OCI-LY1 (cell line): ENCODE measurements at regions not wholly inside any gene's neighbourhood (a gene's known extent, or its start where the extent isn't known, plus 50 kb on each side); places are given as distances from the start of the nearest gene placed in this dataset.
"Not testable (repeated sequence)": the region's sequence is repeated elsewhere in the genome, so short reads cannot be mapped to it uniquely, and the experiment has no call there.

ENCODE experiments used
- H2AFZ ChIP-seq: fragments of 200-600 bp; sonication (generic), shearing (Covaris generic); 2 replicates; pipeline ENCODE4 v1.6.0; 2014; ENCODE audit warnings: antibody characterized with exemption, mild to moderate bottlenecking, low read length
- H3F3A ChIP-seq: fragments of 200-600 bp; sonication (generic), shearing (Covaris generic); 2 replicates; pipeline ENCODE4 v1.6.0; 2014; ENCODE audit warnings: mild to moderate bottlenecking, antibody characterized with exemption, low read length, moderate library complexity; ENCODE audit not compliant: insufficient read depth
- H3K27ac ChIP-seq: fragments of 200-600 bp; sonication (generic); 2 replicates; pipeline ENCODE4 v1.5.1; 2014; ENCODE audit warnings: low read length, mixed run types, mild to moderate bottlenecking, low read depth; ENCODE audit not compliant: poor library complexity, severe bottlenecking
- H3K27me3 ChIP-seq: fragments of 200-600 bp; sonication (generic); 2 replicates; pipeline ENCODE4 v1.6.0; 2014; ENCODE audit warnings: antibody characterized with exemption, mild to moderate bottlenecking, low read length, moderate library complexity; ENCODE audit not compliant: insufficient read depth
- H3K36me3 ChIP-seq: fragments of 200-600 bp; sonication (generic); 2 replicates; pipeline ENCODE4 v1.6.1; 2014; ENCODE audit warnings: mild to moderate bottlenecking, antibody characterized with exemption, low read length, moderate library complexity, mixed read lengths; ENCODE audit not compliant: insufficient read depth
- H3K4me1 ChIP-seq: fragments of 200-600 bp; sonication (generic); 2 replicates; pipeline ENCODE4 v1.5.1; 2014; ENCODE audit warnings: mild to moderate bottlenecking, low read length, moderate library complexity; ENCODE audit not compliant: insufficient read depth, severe bottlenecking
- H3K4me2 ChIP-seq: fragments of 200-600 bp; sonication (generic), shearing (Covaris generic); 2 replicates; pipeline ENCODE4 v1.6.1; 2014; ENCODE audit warnings: low read length
- H3K4me3 ChIP-seq: fragments of 200-600 bp; sonication (generic); 2 replicates; pipeline ENCODE4 v1.5.1; 2014; ENCODE audit warnings: low read length, low read depth, mild to moderate bottlenecking, mixed read lengths; ENCODE audit not compliant: poor library complexity, severe bottlenecking
- H3K79me2 ChIP-seq: fragments of 200-600 bp; shearing (Covaris generic); 2 replicates; pipeline ENCODE4 v1.6.1; 2016; ENCODE audit warnings: mixed run types, low read length, mixed read lengths; ENCODE audit not compliant: insufficient read depth
- H3K9ac ChIP-seq: fragments of 200-600 bp; sonication (generic), shearing (Covaris generic); 2 replicates; pipeline ENCODE4 v1.6.1; 2014; ENCODE audit warnings: mild to moderate bottlenecking, low read length, mixed read lengths
- H3K9me2 ChIP-seq: fragments of 200-600 bp; sonication (generic), shearing (Covaris generic); 2 replicates; pipeline ENCODE4 v1.6.1; 2014; ENCODE audit warnings: low read depth, mild to moderate bottlenecking, low read length, mixed read lengths
- H3K9me3 ChIP-seq: fragments of 200-600 bp; shearing (Covaris generic); 2 replicates; pipeline ENCODE4 v1.6.1; 2014; ENCODE audit warnings: low read length, mixed read lengths
- H4K20me1 ChIP-seq: fragments of 200-600 bp; sonication (generic), shearing (Covaris generic); 2 replicates; pipeline ENCODE4 v1.6.0; 2016; ENCODE audit warnings: mild to moderate bottlenecking, low read length; ENCODE audit not compliant: insufficient read depth
- CTCF ChIP-seq: fragments of 200-600 bp; sonication (generic), shearing (Covaris generic); IDR thresholded peaks from 2 replicates; pipeline ENCODE4 v1.5.1; 2017; ENCODE audit warnings: mild to moderate bottlenecking, antibody characterized with exemption, low read length, moderate library complexity, mixed read lengths
- EZH2 ChIP-seq: fragments of 200-600 bp; sonication (generic), shearing (Covaris generic); IDR thresholded peaks from 2 replicates; pipeline ENCODE4 v1.8.0; 2017; ENCODE audit warnings: borderline replicate concordance, mixed run types, mild to moderate bottlenecking, antibody characterized with exemption, low read length, moderate library complexity, mixed read lengths

GRCh38 chr17:22286337-22287041 is 594.2 kb downstream of the KCNJ18 start:
- Histone ChIP-seq H3K36me3 (no peaks in the 10 kb centered on the region), H3K4me3 (no peak overlapping the region), H3K27me3 (no peaks in the 10 kb centered on the region), H3K79me2 (no peaks in the 10 kb centered on the region), H2AFZ (no peak overlapping the region), H3K4me2 (peak overlapping the region; percentile 10; the same call in 1 of the 2 replicates), H3K9me3 (no peaks in the 10 kb centered on the region), H4K20me1 (no peaks in the 10 kb centered on the region), H3F3A (no peaks in the 10 kb centered on the region), H3K9ac (no peak overlapping the region), H3K4me1 (peaks cover 14% of the 10 kb centered on the region), H3K9me2 (no peaks in the 10 kb centered on the region), H3K27ac (peak overlapping the region; percentile 35)
- no peak for TF ChIP-seq EZH2
- TF ChIP-seq CTCF, result peak; percentile 31; the same call in 1 of the 2 replicates

GRCh38 chr17:22298484-22298951 is 606.2 kb downstream of the KCNJ18 start:
- not testable (repeated sequence) for H4K20me1 ChIP-seq, H3K27me3 ChIP-seq, H3K9me2 ChIP-seq, H3K4me2 ChIP-seq, H3K36me3 ChIP-seq, H3K27ac ChIP-seq, H3K9ac ChIP-seq, H3K4me1 ChIP-seq, H2AFZ ChIP-seq, H3F3A ChIP-seq, H3K79me2 ChIP-seq, H3K9me3 ChIP-seq, H3K4me3 ChIP-seq

GRCh38 chr17:22300177-22300576 is 607.9 kb downstream of the KCNJ18 start:
- no peak overlapping the region for H3K4me2 ChIP-seq
- H3K9me3 ChIP-seq, result no peaks in the 10 kb centered on the region
- H3K9me2 ChIP-seq, result no peaks in the 10 kb centered on the region
- TF ChIP-seq CTCF (no peak), EZH2 (no peak)
- H3K9ac ChIP-seq, result no peak overlapping the region
- H3F3A ChIP-seq, result no peaks in the 10 kb centered on the region
- H3K79me2 ChIP-seq, result no peaks in the 10 kb centered on the region
- no peaks in the 10 kb centered on the region for H3K4me1 ChIP-seq
- no peaks in the 10 kb centered on the region for H4K20me1 ChIP-seq
- H3K27me3 ChIP-seq, result no peaks in the 10 kb centered on the region
- no peaks in the 10 kb centered on the region for H3K36me3 ChIP-seq
- no peak overlapping the region for H3K4me3 ChIP-seq
- H2AFZ ChIP-seq, result no peak overlapping the region
- H3K27ac ChIP-seq, result no peak overlapping the region

- Histone ChIP-seq H3F3A (no peaks in the 10 kb centered on the region), H3K4me3 (no peak overlapping the region), H3K36me3 (no peaks in the 10 kb centered on the region), H3K4me1 (no peaks in the 10 kb centered on the region), H3K27ac (no peak overlapping the region), H3K9me2 (no peaks in the 10 kb centered on the region), H3K27me3 (no peaks in the 10 kb centered on the region), H3K9ac (no peak overlapping the region), H4K20me1 (no peaks in the 10 kb centered on the region), H3K79me2 (no peaks in the 10 kb centered on the region), H2AFZ (no peak overlapping the region), H3K9me3 (no peaks in the 10 kb centered on the region), H3K4me2 (no peak overlapping the region)
- TF ChIP-seq CTCF (no peak), EZH2 (no peak)
Observed at GRCh38 chr17:22300731-22301352, 608.5 kb downstream of the KCNJ18 start.
